NCI-H1694 (cell line): ENCODE measurements at regions not wholly inside any gene's neighbourhood (a gene's known extent, or its start where the extent isn't known, plus 50 kb on each side); places are given as distances from the start of the nearest gene placed in this dataset.

Experiments
- DNase-seq: peaks from one replicate; lab custom pipeline; 2025; lab: John Stamatoyannopoulos, UW

GRCh38 chrX:10021461-10022272 is 54.5 kb downstream of the CLDN34 start:
- no peak for DNase-seq

DNA sequence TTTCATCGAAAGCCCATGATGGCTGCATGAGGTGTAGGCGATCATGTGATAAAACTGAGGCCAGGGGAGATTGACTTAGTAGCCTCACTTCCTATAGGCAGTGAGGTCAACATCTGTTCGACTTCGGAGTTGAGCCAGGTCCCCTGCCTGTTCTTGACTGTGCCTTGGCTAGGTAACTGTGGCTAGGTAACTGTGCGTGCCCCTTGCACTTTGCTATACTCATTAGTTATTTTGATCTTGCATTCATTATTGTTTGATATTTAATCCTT is 55.0 kb downstream of the CLDN34 start:
- DNase-seq: no peak

DNA sequence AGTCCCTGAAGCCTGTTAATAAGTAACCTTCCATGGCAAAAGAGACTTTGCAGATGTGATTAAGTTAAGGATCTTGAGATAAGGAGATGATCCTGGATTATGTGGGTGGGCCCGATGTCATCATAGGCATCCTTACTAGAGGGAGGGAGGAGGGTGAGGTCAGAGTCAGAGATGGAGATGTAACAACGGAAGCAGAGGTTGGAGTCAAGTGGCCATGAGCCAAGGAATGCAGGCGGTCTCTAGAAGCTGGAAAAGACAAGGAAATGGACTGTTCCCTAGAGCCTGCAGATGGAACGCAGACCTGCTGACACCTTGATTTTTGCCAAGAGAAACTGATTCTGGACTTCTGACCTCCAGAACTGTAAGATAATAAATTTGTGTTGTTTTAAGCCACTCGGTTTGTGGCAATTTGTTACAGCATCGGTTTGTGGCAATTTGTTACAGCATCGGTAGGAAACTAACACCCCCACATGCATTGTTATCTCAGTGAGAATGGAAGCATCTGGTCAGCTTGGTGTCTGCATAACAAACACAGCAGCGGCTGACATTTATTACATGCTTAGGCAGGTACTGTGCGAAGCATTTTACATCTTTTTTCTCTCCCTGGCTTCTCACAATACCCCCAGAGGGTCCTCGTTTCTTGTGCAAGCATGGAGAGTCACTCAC is 55.6 kb downstream of the CLDN34 start:
- DNase-seq: no peak

DNA sequence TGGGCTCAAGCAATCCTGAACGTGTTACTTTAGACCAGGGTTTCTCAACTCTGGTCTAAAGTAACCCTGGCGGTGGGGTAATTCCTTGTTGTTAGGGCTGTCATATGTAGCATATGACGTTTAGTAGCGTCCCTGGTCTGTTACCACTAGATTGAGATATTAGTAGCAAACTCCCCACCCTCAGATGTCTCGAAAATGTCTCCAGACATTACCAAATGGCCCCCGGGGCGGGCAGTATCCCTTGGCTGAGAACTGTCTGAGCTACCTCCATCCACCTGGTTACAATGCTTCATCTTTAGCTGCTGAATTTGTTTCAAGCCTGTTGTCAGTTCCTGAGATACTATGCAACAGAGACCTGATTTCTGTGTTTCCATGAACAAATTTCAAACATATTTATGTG is 56.7 kb downstream of the CLDN34 start:
- DNase-seq: no peak

GRCh38 chrX:10025742-10026493 is 58.8 kb downstream of the CLDN34 start:
- DNase-seq: no peak

DNA sequence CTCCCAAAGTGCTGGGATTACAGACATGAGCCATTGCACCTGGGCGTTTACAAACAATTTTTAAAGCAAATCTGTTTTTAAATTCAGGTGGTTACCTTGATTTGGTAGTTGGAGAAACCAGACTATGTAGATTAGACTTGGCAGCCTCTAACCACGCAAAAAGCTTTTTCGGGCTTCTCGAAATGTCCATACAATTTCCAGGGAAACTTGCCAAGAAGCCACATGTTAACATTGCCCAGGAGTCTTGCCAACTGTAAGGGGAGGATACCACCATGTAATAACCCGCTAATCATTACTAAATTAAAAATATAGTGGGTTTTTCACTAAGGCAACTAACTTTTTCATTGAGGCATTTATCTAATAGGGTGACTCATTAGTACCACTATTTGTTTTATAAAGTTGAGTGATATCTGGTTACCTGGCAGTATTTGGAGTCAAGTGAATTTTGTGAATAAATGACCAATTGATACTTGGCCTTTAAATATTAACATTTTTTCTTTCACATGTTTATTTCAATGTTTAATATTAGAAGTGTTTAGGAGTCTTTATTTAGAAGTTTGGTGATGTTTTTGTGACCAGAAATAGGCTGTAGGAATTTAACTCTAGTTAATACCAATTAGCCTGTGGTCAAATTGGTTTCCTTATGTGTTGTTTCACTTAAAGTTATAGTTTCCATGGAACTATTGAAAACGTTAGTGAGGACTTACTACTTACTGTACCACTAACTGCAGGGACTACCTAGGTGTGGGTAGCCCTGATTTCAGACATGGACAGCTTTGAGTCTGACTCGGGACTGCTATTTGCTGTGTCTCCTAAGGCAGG is 61.3 kb downstream of the CLDN34 start:
- DNase-seq: no peak

DNA sequence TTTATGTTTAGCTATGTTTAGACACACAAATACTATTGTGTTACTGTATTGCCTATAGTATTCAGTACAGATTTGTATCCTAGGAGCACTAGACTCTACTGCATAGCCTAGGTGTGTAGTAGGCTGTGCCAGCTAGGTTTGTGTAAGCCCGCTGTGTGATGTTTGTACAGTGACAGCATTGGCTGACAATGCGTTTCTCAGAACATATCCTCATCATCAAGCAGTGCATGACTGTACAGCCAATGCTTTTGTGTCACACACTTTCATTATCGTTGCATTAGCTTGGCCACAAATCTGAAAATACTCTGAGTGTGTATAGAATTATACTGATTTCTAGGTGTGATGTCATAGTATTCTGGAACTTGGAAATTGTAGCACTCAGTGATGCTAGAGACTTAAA is 63.4 kb downstream of the CLDN34 start:
- DNase-seq: no peak

DNA sequence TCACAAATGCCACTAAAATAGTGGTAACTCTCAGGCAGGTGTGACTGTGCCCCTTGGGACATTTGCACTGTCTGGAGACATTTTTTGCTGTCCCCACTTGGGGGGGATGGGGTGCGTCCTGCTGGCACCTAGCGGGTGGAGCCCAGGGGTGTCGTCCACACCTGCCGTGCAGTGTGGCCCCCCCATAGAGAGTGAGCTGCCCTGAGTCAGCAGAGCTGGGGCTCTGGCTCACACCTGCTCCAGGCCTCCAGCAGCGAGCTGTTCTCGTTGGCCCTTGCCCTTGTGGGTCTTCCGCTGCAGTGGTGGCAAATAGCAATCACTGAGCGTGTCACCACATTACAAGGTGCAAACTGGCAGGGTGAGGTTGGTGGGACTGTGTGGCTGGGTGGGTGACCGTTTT is 64.6 kb downstream of the CLDN34 start:
- no peak for DNase-seq

DNA sequence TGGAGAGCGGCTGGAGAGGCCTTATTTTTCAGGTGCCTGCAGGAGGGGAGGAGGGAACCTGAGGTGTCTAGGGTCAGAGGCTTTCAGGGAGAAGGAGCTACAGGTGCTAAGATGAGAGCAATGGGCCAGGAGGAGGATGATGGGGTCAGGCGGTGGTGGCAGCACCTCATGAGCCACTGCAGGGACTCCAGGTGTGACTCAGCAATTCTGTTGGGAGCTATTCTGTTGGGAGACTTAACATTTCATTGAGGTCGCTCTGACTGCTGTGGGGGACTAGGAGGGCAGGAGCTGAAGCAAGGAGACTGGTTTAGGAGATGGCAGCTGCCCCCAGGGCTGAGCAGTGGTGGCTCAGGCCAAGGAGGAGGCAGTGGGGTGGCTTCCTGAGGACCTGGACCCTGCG is 65.0 kb downstream of the CLDN34 start:
- no peak for DNase-seq

DNA sequence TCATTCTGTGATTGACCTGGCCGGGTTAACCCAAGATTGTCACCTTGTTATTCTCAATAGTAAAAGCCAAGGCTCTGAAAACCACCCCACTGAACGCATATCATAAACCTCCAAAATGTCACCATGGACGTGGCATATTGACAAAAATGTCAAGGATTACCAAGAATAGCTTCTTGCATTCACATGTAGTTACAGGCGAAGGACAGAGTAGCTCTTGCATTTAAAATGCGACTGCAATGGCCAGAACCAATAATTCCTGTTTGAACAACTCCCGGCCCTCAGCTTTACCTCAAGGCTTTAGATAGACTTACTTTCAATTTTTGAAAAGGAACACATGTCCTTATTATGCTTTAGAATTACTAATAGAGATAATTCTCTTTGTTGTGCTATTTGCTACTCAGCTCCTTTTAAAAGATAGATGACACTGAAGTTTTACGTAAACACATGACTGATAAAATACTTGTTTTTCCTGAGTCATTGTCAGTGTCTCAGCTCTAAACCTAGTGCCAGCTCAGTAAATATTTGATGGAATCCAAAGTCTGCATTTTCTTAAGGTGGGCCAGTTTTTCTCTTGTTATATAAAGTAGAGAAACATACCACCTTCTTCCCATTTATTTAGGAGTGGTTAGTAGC is 66.3 kb downstream of the CLDN34 start:
- DNase-seq: no peak

- DNase-seq: no peak
Observed at GRCh38 chrX:10034740-10035260, 67.6 kb downstream of the CLDN34 start.

DNA sequence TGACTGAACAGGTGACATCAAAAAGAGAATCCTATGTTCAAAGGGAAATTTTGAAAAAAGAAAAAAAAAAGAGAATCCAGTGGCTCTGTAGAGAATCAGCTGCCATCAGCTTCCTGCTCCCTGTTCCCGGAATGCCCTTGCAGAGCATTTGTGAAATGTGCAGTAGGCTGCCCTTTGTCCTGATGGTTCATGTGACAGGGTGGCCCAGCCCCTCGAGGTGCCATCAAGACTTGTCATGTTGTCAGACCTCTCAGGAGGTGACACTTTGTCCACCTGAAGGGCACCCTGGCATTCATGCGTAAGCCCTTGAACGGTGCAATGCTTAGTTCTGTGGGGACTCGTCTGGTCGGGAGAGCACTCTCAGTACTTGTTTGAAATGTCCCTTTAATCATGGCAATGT is 71.4 kb downstream of the CLDN34 start:
- DNase-seq: no peak

DNA sequence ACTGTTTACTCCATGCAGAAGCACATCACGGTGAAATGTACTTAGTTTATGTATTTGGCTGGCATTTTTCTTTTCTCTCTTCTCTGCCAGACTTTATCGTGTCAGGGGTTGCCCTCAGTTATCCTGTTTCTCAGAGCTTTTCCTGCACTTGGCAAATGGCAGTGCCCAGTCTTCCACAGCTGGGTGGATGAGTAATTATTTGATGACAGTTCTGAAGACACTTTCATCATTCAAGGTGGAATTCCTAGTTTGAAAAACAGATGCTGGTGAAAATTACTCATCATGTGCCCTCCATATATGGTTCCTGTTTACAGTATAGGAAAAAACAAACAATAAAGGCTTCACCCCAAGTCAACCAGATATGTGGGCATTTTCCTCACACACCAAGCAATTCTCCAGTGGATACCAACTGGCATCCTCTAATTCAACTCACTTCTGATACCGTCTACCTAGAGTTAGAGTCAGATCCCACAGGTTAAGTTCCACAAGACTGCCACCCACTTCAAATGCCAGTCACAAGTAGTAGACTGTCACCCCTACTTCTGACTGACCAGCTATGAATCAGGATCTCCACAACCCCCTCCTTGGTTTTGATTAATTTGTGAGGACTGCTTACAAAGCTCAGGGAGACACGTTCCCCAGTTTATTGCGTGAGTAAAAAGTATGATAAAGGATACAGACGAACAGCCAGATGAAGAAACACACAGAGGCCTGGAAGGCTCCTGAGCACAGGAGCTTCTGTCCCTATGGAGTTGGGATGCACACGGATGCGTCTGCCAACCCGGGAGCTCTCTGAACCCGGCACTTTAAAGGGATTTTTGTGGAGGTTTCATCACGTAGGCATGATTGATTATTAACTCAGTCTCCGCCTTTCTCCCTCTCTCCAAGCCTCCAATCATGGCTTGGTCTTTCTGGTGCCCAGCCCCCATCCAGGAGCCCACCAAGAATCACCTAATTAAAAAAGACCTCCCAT is 72.9 kb downstream of the CLDN34 start:
- DNase-seq: no peak

DNA sequence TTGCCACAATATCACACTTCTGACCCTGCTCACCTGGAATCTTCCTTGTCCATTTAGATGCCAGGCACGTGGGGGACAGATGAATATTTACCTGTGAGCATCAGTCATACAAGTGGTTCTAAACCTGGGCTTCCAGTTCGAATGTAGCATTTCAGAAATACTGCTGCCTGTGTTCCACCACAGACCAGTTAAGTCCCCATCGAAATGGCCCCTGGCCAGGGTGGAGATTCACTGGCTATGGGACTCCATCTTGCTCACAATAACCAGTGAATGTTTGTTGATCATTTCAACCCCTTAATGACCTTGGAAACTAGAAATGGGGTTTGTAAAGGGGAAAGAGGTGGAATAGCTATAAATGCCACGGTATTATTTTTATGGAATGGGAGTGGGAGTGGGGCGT is 73.8 kb downstream of the CLDN34 start:
- DNase-seq: no peak

GRCh38 chrX:10041383-10041782 is 74.2 kb downstream of the CLDN34 start:
- DNase-seq: no peak

DNA sequence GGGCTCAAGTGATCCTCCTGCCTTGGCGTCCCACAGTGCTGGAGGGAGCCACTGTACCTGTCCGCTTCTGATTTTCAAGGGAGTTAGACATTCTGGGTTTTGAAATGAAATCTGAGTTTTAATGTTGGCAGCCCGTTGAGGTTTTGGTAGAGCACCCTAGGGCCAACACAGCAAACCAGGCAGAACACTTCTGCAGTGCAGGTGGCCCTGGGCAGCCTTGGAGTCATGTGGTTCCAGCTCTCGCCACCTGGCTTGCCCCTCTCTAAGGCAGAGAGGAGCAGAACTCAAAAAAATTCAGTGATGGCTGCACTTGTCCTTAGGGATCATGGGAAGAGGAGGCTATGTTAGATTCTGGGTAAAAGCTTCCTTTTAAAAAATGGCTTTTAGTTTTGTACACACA is 74.9 kb downstream of the CLDN34 start:
- no peak for DNase-seq

DNA sequence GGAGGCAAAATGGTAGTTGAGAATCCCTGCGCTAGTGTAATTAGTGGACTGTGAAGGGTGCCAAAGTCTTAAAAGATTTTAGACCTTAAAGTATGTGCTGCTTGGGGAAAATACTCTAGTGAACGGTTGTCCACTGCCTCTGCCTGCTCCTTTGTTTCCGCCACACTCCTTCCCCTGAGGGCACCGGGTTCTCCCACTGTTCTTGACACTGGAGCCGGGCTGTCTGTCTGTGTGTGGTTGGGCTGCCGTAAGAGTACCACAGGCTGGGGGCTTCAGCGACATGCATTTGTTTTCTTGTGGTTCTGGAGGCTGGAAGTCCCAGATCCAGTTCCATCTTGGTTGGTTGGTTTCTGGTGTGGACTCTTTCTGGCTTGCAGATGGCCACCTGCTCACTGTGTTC is 76.2 kb downstream of the CLDN34 start:
- DNase-seq: no peak

GRCh38 chrX:10044021-10044420 is 76.9 kb downstream of the CLDN34 start:
- no peak for DNase-seq

DNA sequence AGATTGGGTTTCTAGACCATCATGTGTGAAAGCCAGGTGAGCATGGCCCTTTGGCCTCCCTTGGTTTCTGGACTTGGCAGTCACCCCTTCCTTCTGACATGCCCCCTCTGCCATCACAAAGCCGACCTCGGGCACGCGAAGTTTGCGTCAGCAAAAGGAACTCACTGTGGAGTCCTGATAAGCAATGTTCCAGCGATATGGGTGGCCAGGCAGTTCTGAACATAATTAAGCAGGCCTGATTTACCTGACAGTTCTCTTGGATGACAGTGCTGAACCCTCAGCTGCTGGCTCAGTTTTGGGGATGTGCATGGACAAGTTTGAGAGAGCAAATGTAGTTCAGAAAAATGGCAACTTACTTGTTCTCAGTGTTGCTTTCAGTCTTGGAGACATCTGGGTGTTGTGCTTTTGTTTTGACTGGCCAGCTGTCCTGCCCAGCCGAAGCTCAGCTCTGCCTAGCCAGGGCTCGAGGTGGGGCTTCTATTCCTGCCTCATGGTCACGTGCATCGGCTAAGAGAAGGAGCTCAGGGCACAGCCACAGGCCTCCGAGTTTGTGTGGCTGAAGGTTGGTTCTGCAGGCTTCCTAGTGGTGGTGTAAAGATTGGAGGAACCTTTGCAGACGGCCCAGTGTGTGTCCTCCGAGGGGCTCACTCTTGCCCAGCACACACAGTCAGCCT is 78.3 kb downstream of the CLDN34 start:
- no peak for DNase-seq

DNA sequence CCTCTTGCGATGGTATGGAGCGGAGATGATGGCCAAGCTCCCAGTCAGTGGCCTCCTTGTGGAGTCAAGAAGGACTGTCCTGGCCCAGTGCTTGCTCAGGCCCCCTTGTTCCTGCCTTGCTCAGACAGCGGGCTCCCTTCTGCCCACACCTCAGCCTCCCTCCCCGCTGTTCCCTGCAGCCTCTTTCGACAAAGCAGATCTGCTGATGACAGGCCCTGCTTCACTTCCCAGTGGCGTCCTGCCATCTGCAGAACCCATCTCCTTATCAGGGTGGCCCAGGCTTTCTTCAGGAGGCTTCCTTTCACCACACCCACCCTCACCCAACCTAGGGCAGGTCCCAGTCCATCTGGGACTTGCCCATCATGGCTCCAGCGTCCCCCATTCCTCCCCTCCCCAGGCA is 80.0 kb downstream of the CLDN34 start:
- no peak for DNase-seq
